Stimulated activated CD4-positive, alpha-beta T cell treated with anti-CD3 and anti-CD28 coated beads, Interleukin-15, amount 100 ng/mL, for 1 hour (primary cell): ENCODE measurements at regions not wholly inside any gene's neighbourhood (a gene's known extent, or its start where the extent isn't known, plus 50 kb on each side); places are given as distances from the start of the nearest gene placed in this dataset.

ENCODE experiments used
- DNase-seq, 2 donors: peaks; one replicate each; pipeline ENCODE4 v3.0.0-alpha.2; 2020; ENCODE audit warnings: low read depth in 1 of 2, low spot score in 1 of 2

GRCh38 chr2:239506961-239507360 is 106.1 kb upstream of the HDAC4 start:
- DNase-seq = no peak

GRCh38 chr2:239506101-239506857 is 105.5 kb upstream of the HDAC4 start:
- DNase-seq = no peak

GRCh38 chr2:239504643-239505235 is 103.9 kb upstream of the HDAC4 start:
- no peak for DNase-seq

GRCh38 chr2:239502430-239503186 is 101.8 kb upstream of the HDAC4 start:
- DNase-seq = no peak

- no peak for DNase-seq
Observed at GRCh38 chr2:239500574-239501550, 100.0 kb upstream of the HDAC4 start.

GRCh38 chr2:239499726-239500573 is 99.1 kb upstream of the HDAC4 start:
- DNase-seq = no peak

GRCh38 chr2:239498981-239499634 is 98.3 kb upstream of the HDAC4 start:
- no peak for DNase-seq

GRCh38 chr2:239498576-239498975 is 97.8 kb upstream of the HDAC4 start:
- no peak for DNase-seq

GRCh38 chr2:239496700-239497099 is 95.9 kb upstream of the HDAC4 start:
- DNase-seq = no peak

- DNase-seq = no peak
Observed at GRCh38 chr2:239495791-239496233, 95.0 kb upstream of the HDAC4 start.

GRCh38 chr2:239495175-239495574 is 94.4 kb upstream of the HDAC4 start:
- DNase-seq = no peak

GRCh38 chr2:239494578-239494977 is 93.8 kb upstream of the HDAC4 start:
- DNase-seq = no peak

GRCh38 chr2:239489481-239489880 is 88.7 kb upstream of the HDAC4 start:
- no peak for DNase-seq

GRCh38 chr2:239488125-239488524 is 87.3 kb upstream of the HDAC4 start:
- DNase-seq = no peak

GRCh38 chr2:239487272-239487671 is 86.5 kb upstream of the HDAC4 start:
- DNase-seq = no peak

- no peak for DNase-seq
Observed at GRCh38 chr2:239485622-239486021, 84.8 kb upstream of the HDAC4 start.

GRCh38 chr2:239484571-239485355 is 83.9 kb upstream of the HDAC4 start:
- no peak for DNase-seq

- DNase-seq = no peak
Observed at GRCh38 chr2:239482778-239483712, 82.2 kb upstream of the HDAC4 start.
